WTC11 (cell line): ENCODE measurements at regions not wholly inside any gene's neighbourhood (a gene's known extent, or its start where the extent isn't known, plus 50 kb on each side); places are given as distances from the start of the nearest gene placed in this dataset.

Experiments used
- ATF3 ChIP-seq: sonication (generic); formaldehyde crosslinking; conservative IDR thresholded peaks from 2 replicates; pipeline ENCODE4 v1.8.1; 2022; ENCODE audit warnings: mild to moderate bottlenecking, missing genetic modification reagents
- CREB1 ChIP-seq: sonication (generic); formaldehyde crosslinking; IDR thresholded peaks from 2 replicates; pipeline ENCODE4 v1.8.0; 2023; ENCODE audit warnings: mild to moderate bottlenecking, missing genetic modification reagents
- CTCF ChIP-seq: fragments of 200-600 bp; IDR thresholded peaks from 2 replicates; pipeline ENCODE4 v1.8.0; 2022; ENCODE audit warnings: antibody characterized with exemption
- E2F5 ChIP-seq: sonication (generic); formaldehyde crosslinking; IDR thresholded peaks from 2 replicates; pipeline ENCODE4 v1.8.1; 2022; ENCODE audit warnings: mild to moderate bottlenecking, moderate library complexity, missing genetic modification reagents
- ESRRA ChIP-seq: sonication (generic); formaldehyde crosslinking; IDR thresholded peaks from 2 replicates; pipeline ENCODE4 v1.8.1; 2022; ENCODE audit warnings: mild to moderate bottlenecking, missing genetic modification reagents, borderline replicate concordance
- ETV6 ChIP-seq: sonication (generic); formaldehyde crosslinking; IDR thresholded peaks from 2 replicates; pipeline ENCODE4 v1.8.1; 2022; ENCODE audit warnings: mild to moderate bottlenecking, missing genetic modification reagents
- FOXJ3 ChIP-seq: sonication (generic); formaldehyde crosslinking; IDR thresholded peaks from 2 replicates; pipeline ENCODE4 v1.9.0; 2021; ENCODE audit warnings: missing genetic modification reagents, mild to moderate bottlenecking, borderline replicate concordance
- FOXK1 ChIP-seq: sonication (generic); formaldehyde crosslinking; IDR thresholded peaks from 2 replicates; pipeline ENCODE4 v1.8.0; 2022; ENCODE audit warnings: mild to moderate bottlenecking, moderate library complexity, missing genetic modification reagents
- HMGXB4 ChIP-seq: sonication (generic); formaldehyde crosslinking; IDR thresholded peaks from 2 replicates; pipeline ENCODE4 v1.8.1; 2023; ENCODE audit warnings: mild to moderate bottlenecking, moderate library complexity, missing genetic modification reagents
- MAX ChIP-seq: sonication (generic); formaldehyde crosslinking; IDR thresholded peaks from 2 replicates; pipeline ENCODE4 v1.8.0; 2022; ENCODE audit warnings: mild to moderate bottlenecking, missing genetic modification reagents
- NR1H2 ChIP-seq: sonication (generic); formaldehyde crosslinking; IDR thresholded peaks from 2 replicates; pipeline ENCODE4 v1.9.0; 2021; ENCODE audit warnings: mild to moderate bottlenecking, moderate library complexity, missing genetic modification reagents
- SP1 ChIP-seq: sonication (generic); formaldehyde crosslinking; conservative IDR thresholded peaks from 2 replicates; pipeline ENCODE4 v1.8.1; 2022; ENCODE audit warnings: missing genetic modification reagents

- TF ChIP-seq MAX (CRISPR knock-in tag): no peak
- no peak for TF ChIP-seq E2F5 (CRISPR knock-in tag)
- TF ChIP-seq FOXJ3 (CRISPR knock-in tag): no peak
- TF ChIP-seq ETV6: no peak
- TF ChIP-seq CTCF: no peak
- no peak for TF ChIP-seq ATF3 (CRISPR knock-in tag)
- no peak for TF ChIP-seq CREB1 (CRISPR knock-in tag)
- no peak for TF ChIP-seq FOXK1 (CRISPR knock-in tag)
- TF ChIP-seq NR1H2: no peak
- no peak for TF ChIP-seq HMGXB4
- TF ChIP-seq SP1 (CRISPR knock-in tag): no peak
- TF ChIP-seq ESRRA: no peak
Observed at GRCh38 chr10:60532696-60533468, 143.2 kb upstream of the ANK3 start.
